MCF 10A (cell line): ENCODE measurements at regions not wholly inside any gene's neighbourhood (a gene's known extent, or its start where the extent isn't known, plus 50 kb on each side); places are given as distances from the start of the nearest gene placed in this dataset.

Experiments
- BruUV-seq: library from RNA; stranded (reverse); fragments of 400-500 nt; replicated peaks from 2 replicates; lab custom pipeline; 2021; lab: Mats Ljungman, UMichigan
- CTCF ChIA-PET: fragments of 300-600 bp; sonication (Branson Sonifier 250); formaldehyde crosslinking; extraction: SDS; loops from one replicate; lab custom pipeline; 2021; ENCODE audit warnings: antibody characterized with exemption, inconsistent platforms; lab: Yijun Ruan, JAX
- POLR2A ChIA-PET: fragments of 300-600, 350-650 bp; sonication (Branson Sonifier 250); formaldehyde crosslinking; extraction: SDS; loops from one replicate; lab custom pipeline; 2020; ENCODE audit warnings: antibody characterized with exemption, inconsistent platforms; lab: Yijun Ruan, JAX
- DNase-seq: peaks from one replicate; pipeline ENCODE4 v3.0.0-alpha.2; 2018; ENCODE audit not compliant: unreplicated experiment
- H3K27ac Mint-ChIP-seq: one replicate; pipeline ENCODE4 v1.8.0; 2022; ENCODE audit warnings: mild to moderate bottlenecking, low read depth, mixed read lengths; ENCODE audit not compliant: unreplicated experiment
- H3K27me3 Mint-ChIP-seq: one replicate; pipeline ENCODE4 v1.8.0; 2022; ENCODE audit warnings: mixed read lengths; ENCODE audit not compliant: insufficient read depth, unreplicated experiment
- H3K36me3 Mint-ChIP-seq: one replicate; pipeline ENCODE4 v1.8.0; 2022; ENCODE audit warnings: mild to moderate bottlenecking, moderate library complexity, mixed read lengths; ENCODE audit not compliant: insufficient read depth, unreplicated experiment
- H3K4me1 Mint-ChIP-seq: one replicate; pipeline ENCODE4 v1.8.0; 2022; ENCODE audit warnings: mixed read lengths; ENCODE audit not compliant: insufficient read depth, unreplicated experiment
- H3K4me3 Mint-ChIP-seq: one replicate; pipeline ENCODE4 v1.8.0; 2022; ENCODE audit warnings: mild to moderate bottlenecking, moderate library complexity, mixed read lengths; ENCODE audit not compliant: unreplicated experiment
- H3K9me3 Mint-ChIP-seq: one replicate; pipeline ENCODE4 v1.8.0; 2022; ENCODE audit warnings: mixed read lengths; ENCODE audit not compliant: unreplicated experiment
- intact Hi-C: fragments of 100-400 bp; cut with micrococcal nuclease; formaldehyde crosslinking; loops from 2 replicates; pipeline ENCODE4 v1.14.1; 2022
- TF ChIP-seq, protein P1 (sequence below): fragments of 200-600 bp; IDR thresholded peaks from one replicate; pipeline ENCODE4 v1.8.0; 2022; ENCODE audit warnings: antibody characterized with exemption, mild to moderate bottlenecking; ENCODE audit not compliant: unreplicated experiment

DNA sequence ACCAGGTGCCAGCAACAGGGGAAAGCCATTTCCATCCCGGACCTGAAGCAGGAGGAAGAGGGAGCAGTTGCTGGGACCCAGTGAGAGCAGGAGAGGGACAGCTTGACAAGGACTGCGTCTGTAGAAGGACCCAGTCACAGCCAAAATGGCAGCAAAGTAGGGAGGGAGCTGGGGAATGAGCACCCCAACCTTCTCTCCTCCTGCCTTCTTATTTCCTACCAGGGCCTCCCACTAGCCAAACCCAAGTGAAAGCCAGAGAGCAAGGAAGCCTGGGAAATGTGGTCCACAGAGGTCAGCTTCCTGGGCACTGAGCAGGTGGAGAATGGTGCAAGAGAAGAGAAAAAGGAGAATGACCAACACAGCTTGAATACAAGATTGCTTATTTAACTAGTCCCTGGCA, 108.5 kb upstream of the MYL2 start:
- TF ChIP-seq, protein P1, sequence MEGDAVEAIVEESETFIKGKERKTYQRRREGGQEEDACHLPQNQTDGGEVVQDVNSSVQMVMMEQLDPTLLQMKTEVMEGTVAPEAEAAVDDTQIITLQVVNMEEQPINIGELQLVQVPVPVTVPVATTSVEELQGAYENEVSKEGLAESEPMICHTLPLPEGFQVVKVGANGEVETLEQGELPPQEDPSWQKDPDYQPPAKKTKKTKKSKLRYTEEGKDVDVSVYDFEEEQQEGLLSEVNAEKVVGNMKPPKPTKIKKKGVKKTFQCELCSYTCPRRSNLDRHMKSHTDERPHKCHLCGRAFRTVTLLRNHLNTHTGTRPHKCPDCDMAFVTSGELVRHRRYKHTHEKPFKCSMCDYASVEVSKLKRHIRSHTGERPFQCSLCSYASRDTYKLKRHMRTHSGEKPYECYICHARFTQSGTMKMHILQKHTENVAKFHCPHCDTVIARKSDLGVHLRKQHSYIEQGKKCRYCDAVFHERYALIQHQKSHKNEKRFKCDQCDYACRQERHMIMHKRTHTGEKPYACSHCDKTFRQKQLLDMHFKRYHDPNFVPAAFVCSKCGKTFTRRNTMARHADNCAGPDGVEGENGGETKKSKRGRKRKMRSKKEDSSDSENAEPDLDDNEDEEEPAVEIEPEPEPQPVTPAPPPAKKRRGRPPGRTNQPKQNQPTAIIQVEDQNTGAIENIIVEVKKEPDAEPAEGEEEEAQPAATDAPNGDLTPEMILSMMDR: no peak
- no TSS peak for BruUV-seq
- Mint-ChIP-seq H3K36me3 (no peaks in the 10 kb centered on the region), H3K4me3 (no peak overlapping the region), H3K4me1 (no peaks in the 10 kb centered on the region), H3K27me3 (peaks cover 71% of the 10 kb centered on the region), H3K27ac (no peak overlapping the region), H3K9me3 (no peaks in the 10 kb centered on the region)
- CTCF ChIA-PET: interaction anchor here (0.7 to 9.7 kb wide), 3 partner anchors 143 to 271 kb away, joined by 4 to 102 read pairs (median 4); no protein-coding TSS in a partner anchor
- POLR2A ChIA-PET: no interaction called here
- DNase-seq: no peak
- intact Hi-C loops: no loop called here

DNA sequence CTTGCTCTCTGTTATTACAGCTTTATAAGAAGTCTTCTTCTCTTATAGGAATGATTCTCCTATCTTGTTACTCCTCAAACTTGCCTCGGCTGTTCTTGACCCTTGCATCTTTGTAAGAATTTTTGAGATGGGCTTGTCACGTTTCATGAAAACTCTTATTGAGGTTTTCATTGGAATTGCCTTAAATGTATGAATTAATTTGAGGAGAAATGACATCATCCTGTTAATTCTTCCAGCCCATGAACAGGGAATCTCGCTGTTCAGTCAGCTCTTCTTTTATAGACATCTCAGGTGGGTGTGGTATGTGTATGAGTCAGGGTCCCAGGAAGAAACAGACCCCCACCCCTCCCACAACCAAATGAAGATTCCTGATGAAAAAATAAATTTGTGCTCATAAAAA, 107.1 kb upstream of the MYL2 start:
- BruUV-seq: no TSS peak
- ChIA-PET POLR2A (no interaction called here), CTCF (interaction anchor here (0.6 to 9.7 kb wide), 9 partner anchors 10 to 296 kb away, joined by 3 to 102 read pairs (median 3); no protein-coding TSS in a partner anchor)
- intact Hi-C loops: no loop called here
- Mint-ChIP-seq H3K4me3 (no peak overlapping the region), H3K9me3 (no peaks in the 10 kb centered on the region), H3K27ac (no peak overlapping the region), H3K36me3 (no peaks in the 10 kb centered on the region), H3K4me1 (no peaks in the 10 kb centered on the region), H3K27me3 (peaks cover 64% of the 10 kb centered on the region)
- TF ChIP-seq, protein P1: no peak
- no peak for DNase-seq

GRCh38 chr12:111025792-111026430, 105.5 kb upstream of the MYL2 start:
- ChIA-PET POLR2A (interaction anchor here (0.5 to 0.7 kb wide), 3 partner anchors 182 to 272 kb away, joined by 3 to 5 read pairs (median 3); no protein-coding TSS in a partner anchor), CTCF (interaction anchor here (0.6 to 9.7 kb wide), 16 partner anchors 8 to 290 kb away, joined by 3 to 102 read pairs (median 3); no protein-coding TSS in a partner anchor)
- no peak for DNase-seq
- H3K27ac Mint-ChIP-seq: no peak overlapping the region
- H3K36me3 Mint-ChIP-seq: no peaks in the 10 kb centered on the region
- BruUV-seq: no TSS peak
- intact Hi-C loops: loop anchor here (2.0 kb wide), 2 partner anchors 89 to 131 kb away; no protein-coding TSS in a partner anchor
- TF ChIP-seq, protein P1: no peak
- peaks cover 49% of the 10 kb centered on the region for H3K27me3 Mint-ChIP-seq
- H3K4me3 Mint-ChIP-seq: no peak overlapping the region
- no peaks in the 10 kb centered on the region for H3K9me3 Mint-ChIP-seq
- H3K4me1 Mint-ChIP-seq: no peaks in the 10 kb centered on the region

GRCh38 chr12:111025301-111025700, 104.9 kb upstream of the MYL2 start:
- Mint-ChIP-seq H3K27ac (no peak overlapping the region), H3K4me3 (no peak overlapping the region), H3K36me3 (no peaks in the 10 kb centered on the region), H3K4me1 (no peaks in the 10 kb centered on the region), H3K27me3 (peaks cover 48% of the 10 kb centered on the region), H3K9me3 (no peaks in the 10 kb centered on the region)
- intact Hi-C loops: loop anchor here (2.0 kb wide), 2 partner anchors 88 to 130 kb away; no protein-coding TSS in a partner anchor
- ChIA-PET CTCF (interaction anchor here (0.6 to 9.7 kb wide), 13 partner anchors 11 to 291 kb away, joined by 3 to 102 read pairs (median 3); no protein-coding TSS in a partner anchor), POLR2A (interaction anchor here (0.5 to 0.7 kb wide), 3 partner anchors 182 to 273 kb away, joined by 3 to 5 read pairs (median 3); no protein-coding TSS in a partner anchor)
- TF ChIP-seq, protein P1: no peak
- no TSS peak for BruUV-seq
- DNase-seq: no peak
